HG03135 (cell line): ENCODE measurements at regions not wholly inside any gene's neighbourhood (a gene's known extent, or its start where the extent isn't known, plus 50 kb on each side); places are given as distances from the start of the nearest gene placed in this dataset.
"Not testable (repeated sequence)": the region's sequence is repeated elsewhere in the genome, so short reads cannot be mapped to it uniquely, and the experiment has no call there.

Source experiments
- ATAC-seq: cut with Tn5 transposase; IDR thresholded peaks from one replicate; pipeline ENCODE4 v1.9.1; 2021; ENCODE audit warnings: mild to moderate bottlenecking, moderate library complexity; ENCODE audit not compliant: unreplicated experiment

DNA sequence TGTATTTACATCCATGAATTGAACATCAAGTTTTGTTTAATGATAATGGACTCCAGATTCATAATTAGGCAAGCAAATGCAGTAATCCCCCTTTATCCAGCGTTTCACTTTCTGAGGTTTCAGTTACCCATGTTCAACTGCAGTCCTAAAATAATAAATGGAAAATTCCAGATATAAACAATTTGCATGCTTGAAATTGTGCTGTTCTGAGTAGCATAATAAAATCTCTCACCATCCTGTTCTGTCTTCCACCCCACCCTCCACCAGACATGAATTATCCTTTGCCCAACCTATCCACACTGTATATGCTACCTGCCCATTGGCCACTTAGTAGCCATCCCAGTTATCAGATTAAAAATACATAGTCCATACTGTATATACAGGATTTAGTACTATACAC, 224.5 kb upstream of the CHAC2 start:
- no peak for ATAC-seq

DNA sequence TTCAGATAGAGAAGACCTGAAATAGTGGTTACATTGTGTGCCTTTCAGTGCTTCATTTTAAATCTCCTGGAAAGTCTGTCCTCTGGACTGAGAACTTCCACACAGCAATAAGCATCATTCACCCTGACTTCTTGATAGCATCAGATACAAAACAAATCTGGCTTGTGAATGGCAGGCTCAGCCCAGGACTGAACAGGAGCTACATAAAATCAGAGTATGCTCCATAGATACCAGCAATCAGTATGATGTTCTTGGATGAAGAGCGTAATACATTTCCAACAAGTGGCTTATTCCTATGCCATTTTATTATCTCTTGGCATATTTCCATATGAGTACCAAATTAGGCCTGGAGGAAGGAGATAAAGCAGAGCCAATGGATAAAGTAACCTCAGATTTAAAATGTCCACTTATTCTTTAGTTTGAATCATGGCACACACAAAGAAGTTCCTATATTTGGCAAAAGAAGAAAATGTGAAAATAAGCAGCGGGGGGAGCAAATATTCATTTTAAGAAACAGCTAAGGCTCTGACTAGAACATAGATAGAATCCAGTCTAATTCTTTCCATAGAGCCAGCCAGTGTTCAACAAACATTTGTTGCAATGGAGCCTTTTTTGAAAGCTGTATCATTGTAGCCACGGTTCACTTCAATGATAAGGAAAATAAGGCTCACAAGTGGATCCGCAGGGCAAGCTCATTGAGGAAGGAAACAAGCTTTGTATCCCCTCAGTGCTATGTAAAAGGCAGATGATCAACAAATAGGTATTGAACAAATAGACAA, 230.8 kb upstream of the CHAC2 start:
- no peak for ATAC-seq

DNA sequence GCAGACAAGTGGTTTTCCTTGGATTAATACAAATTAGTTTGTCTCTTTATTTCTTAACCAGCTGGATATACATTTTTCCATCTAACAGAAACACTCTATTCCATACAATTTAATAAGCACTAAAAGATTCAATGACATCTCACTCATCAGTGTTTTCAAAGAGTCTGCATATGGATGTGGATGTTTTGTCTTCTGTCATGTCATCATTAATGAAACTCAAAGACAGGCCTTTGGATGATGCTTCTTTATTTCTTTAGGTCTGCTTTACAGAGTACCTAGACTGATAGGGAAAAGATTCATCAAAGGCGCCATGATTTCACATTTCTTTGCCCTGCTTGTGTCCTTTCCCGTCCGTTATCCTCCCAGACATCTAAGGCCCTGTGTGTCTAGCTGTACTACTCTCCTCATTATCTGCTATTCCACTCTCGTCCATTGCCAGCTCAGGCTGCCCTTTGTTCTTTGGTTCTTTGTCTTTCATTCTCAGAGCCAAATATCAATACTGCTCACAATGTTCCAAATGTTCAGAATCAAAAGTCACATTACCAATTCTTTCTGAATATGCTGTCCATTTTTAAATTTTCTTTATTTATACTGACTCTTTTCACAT, 232.3 kb upstream of the CHAC2 start:
- ATAC-seq, result no peak

DNA sequence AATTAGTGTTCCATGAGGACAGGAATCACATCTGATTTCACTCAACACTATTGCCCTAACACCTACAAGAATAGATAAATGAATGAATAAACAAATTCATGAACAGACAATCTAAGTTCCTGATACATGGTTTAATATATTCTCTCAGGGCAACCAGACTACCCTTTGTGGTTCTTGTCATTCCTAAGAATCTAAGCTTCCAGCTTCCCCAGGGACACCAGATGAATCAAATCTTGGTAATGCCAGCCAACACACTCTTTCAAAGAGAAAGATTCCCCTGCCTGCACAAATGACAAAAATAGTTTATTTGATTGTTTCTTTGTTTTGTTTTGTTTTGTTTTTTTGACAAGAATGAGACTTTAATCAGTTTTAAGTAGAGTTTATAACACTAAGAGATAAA, 237.5 kb upstream of the CHAC2 start:
- no peak for ATAC-seq

DNA sequence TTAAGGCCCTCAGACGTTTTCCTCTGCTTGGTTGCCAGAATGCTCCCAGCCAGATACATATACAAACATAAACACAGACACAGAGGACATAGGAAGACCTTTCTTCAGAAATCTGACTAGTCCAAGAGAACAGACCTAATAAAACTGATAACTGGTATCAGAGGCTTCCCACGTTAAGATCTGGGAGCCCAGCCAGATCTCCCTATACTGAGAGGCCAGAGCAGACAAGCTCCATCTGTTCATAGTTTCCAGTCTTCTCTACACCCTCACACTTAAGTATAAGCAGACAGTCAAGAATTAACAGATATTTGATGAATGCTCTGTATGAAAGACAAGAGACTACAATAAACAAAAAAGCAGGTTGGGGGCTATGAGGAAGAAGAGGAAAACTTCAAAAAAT, 240.5 kb upstream of the CHAC2 start:
- ATAC-seq, result no peak

DNA sequence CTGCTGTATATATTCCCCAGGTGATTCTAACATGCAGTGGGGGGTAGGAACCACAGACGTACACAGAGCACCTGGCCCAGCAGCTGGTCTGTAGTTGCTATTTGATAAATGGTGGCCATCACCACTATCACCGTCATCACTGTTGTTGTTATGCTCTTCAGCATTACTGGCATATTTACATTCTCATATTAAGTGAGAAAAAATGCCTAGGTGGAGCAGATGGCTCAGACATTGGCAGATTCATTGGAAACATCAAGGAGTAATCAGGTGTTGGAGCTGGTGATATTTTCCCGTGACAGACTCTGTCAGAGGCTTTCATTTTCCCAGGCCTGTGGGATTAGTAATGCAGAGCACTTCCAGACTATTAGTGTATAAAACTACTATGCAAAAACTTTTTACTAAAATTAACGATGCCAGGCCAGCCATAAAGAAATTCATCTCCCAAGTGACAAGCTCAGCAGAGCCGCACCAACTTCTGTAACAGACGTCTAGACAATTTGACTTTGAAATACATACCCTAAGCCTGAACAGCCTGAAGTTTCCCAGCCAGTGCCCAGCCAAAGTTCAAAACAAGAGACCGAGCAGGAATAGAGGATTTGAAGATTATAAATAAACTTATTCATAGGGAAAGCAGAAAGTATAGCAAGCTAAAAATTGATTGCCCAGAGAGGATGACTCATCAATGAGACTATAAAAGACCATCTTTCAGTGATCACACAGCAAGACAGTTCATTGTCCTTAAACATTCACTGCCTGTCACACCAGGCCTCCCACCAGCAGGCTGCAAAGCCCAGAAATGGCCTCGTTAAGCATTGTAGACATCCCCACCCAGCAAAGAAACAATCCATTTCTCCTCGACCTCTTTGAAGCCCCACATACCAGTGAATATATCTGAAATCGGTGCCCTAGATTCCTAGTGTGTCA, 247.4 kb upstream of the CHAC2 start:
- no peak for ATAC-seq

DNA sequence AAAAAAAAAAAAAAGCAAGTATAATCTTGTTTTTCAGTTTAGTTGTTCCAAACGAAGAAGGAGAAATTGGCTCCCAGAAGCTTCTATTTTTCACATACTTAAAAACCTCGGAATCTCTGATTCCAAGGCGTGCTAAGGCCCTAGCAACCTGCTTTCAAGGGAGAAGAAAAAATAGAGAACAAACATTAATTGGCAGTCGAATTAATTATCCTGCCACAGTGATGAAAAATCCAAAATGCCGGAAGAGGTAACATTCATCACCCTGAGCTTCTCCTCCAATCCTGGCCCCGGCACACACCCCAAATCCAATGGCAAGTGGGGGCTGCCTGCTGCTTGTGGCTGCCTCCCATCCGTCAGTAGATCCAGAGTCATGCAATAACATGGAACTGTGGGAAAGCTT, 250.2 kb upstream of the CHAC2 start:
- no peak for ATAC-seq

DNA sequence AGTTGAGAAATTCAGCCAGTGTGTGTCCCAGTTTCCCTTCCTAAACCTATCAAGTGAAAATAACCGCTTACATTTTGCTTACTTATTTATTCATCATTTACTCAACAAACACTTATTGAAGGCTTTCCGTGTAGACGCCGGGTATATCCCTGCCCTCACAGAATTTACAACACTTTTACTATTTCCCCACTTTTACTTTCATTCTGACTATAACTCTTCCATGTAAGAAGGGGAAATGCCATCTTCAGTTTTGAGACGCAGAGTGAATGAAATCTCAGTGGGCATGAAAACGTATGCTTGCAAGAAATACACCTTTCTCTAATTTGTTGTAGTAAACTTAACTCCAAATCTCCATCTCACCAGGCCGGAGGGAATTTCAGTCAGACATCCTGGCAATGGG, 251.0 kb upstream of the CHAC2 start:
- no peak for ATAC-seq

DNA sequence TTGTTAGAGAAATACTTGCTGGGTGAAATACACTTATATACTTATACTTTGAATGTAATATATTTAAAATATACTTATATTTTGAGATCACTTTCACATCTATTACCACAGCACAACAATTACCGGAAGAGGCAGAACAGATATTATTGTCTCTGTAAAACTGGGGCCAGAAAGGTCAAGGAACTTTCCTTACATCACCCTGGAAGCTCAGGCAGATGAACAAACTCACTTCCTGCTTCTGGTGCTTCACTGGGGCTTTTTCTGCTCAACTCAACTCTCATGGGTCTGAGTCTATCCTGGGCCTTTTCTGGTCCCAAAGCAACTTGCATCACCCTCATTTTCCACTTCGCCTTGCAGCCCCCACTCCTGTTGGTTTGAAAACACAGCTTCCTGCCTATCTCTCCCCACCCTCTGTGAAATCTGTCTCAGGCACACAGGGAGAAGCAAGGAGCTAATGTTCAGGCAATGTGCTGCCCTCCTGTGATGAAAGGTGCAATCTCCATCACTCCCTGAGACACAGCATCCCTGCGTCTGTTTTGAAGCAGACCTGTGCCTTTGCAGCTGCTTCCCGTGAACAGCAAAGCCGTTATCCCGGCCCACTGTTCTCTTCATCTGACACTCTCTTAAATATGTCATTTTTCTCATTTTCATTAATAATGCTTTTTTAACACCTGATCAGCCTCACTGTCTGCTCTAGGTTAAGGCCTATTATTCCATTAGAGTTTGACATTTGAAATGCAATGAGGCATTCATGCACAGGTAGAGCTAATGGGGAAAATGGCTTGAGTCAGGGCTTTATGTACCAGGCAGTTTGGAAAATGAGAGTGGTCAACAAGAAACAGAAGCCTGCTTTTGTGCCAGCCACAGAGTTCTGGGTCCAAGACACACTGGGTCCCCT, 251.9 kb upstream of the CHAC2 start:
- no peak for ATAC-seq

DNA sequence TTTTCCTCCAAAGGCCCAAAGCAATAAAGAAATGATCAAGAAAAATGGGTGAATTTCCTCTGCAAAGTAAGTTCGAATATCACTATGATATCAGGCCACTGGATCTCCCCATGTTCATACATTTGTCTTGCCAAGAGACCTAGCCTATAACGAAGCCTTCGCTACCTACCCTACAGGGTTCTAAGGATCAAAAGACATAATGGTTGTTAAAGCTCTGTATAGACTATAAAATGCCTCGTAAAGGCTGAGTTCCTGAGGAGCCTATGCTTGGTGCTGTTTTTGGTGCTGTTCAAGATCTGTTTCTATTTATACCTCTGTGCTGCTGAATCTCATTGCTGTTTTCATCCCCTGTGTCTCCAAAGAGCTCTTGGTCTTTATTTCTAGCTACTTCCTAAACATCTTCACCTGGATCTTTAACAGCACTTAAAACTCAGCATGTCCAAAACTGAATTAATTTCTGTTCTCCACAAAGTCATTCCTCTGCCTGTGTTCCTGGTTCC, 254.4 kb upstream of the CHAC2 start:
- ATAC-seq, result no peak

DNA sequence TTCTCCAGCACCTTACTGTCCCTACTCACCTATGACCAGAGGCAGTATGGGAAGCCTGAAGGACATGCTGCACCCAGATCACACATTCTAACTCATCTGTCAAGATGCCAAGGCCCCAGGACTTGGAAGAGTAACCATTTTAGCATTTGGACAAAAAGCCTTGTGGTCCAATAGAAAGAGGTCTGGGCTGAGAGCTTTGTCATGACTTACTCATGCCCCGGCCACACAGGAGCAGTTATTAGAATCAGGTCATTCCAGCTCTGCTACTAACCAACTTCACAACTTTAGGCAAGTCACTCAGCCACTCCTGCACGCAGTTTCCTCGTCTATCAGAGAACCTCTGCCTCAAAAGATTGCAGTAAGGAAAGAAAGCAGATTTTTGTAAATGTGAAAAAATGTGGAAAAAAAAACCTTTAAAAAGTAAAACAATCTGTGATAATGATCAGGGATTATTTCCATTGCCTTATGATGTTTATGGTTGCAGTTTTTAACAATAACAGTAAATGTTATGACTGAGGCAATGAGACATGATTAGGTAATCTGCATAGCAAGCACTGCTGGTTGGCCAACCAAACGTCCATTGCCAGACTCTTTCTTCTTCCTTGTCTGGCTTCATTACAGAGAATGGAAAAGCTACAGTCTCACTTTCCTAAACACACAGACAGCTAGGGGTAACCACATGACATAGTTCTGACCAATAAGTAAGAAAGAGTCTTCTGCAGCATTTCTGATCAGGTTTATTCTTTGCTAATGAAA, 255.4 kb upstream of the CHAC2 start:
- ATAC-seq, result no peak

DNA sequence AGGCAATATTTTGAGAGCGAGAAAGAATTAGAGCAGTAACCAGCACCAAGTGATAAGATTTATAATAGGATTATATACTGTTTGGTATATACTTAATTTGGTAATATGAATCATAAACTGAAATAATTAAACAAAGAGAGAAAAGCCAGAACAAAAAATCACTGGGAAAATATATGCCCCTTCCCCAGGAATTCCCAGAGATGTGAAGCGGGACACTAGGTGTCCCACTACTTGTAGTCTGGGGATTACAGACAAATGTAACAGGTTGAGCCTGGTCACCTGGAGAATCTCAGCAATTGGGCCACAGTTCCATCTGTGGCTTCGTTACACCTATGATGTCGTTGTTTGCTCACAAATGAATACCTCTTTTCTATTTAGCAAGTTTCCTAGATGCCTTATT, 256.1 kb upstream of the CHAC2 start:
- no peak for ATAC-seq

DNA sequence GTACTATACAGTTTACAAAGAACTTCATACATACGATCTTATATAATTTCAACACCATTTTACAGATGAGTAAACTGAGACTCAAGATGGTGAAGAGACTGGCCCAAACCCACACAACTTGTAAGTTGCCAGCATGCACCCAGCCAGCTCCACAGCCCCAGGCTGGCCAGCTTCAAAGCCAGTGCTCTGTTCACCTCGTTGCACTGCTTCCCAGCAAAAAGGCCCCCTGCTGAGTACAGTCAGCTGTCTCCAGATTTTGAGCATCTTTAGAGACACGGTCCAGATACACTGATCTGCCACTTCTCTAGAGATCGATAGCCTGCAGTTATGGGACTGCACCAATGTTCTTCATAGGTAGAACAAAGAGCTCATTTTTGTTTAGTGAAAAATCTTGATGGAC, 257.2 kb upstream of the CHAC2 start:
- ATAC-seq, result no peak

DNA sequence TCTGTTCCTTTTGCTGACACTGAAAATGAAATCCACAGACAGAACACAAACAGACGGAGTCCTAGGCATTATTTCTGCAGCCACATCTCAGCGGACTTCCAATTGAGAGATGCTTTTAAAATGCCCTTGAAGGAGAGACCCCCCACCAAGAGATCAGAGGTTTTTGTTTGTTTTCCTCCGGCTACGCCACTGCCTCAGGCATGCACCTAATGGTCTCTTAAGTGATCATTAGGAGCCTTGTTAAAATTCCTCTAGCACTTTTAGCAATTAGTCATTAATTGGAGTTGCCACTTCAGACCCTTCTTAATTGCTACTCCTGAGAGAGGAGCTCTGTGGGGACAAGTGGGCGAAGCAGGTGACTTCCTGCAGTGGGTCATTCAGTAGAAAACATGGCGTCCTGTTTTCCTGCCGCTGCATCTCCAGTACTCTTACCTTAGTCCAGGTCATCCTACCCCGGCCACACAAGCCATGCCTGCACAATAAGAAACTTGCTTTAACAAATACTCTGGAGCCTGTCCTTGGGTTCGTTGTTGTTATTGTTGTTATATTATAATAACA, 257.7 kb upstream of the CHAC2 start:
- ATAC-seq, result no peak

DNA sequence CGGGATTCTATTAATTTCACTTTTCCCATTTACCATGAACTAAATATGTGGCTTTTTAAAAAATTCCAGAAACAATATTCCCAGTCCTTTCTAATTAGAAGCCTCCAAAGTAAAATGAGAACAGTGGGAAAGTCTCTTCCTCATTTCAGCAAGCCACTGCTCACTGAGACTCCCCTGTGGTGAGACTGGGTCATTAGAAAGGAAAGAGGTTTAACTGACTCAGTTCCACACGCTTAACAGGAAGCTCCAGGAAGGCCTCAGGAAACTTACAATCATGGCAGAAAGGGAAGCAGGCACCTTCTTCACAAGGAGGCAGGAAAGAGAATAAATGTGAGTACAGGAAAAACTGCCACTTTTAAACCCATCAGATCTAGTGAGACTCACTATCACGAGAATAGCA, 258.9 kb upstream of the CHAC2 start:
- ATAC-seq, result no peak

DNA sequence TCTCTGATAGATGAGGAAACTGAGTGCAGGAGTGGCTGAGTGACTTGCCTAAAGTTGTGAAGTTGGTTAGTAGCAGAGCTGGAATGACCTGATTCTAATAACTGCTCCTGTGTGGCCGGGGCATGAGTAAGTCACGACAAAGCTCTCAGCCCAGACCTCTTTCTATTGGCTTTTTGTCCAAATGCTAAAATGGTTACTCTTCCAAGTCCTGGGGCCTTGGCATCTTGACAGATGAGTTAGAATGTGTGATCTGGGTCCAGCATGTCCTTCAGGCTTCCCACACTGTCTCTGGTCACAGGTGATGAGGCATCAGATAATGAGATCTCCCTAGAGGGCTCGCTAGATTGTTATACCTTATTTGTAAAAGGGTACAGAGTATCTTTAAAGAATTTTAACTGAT, 260.5 kb upstream of the CHAC2 start:
- not testable (repeated sequence) for ATAC-seq

DNA sequence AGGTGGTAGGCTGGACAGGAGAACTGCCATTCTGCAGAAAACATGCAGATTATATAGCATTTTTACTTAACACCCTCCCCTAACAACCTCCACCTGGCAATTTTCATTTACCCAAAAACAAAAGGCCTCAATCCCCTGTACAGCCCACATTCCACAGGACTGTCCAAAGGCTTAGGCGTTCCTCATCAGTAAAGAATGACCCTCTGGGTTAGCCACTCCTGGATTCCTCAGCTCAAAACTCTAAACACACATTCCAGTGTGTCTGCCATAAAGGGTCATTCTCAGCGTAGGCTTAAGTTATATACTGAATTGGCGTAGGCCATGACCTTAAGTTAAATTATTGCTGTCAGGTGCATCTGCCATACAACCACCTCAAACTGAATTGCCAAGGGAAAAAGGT, 261.8 kb upstream of the CHAC2 start:
- no peak for ATAC-seq

DNA sequence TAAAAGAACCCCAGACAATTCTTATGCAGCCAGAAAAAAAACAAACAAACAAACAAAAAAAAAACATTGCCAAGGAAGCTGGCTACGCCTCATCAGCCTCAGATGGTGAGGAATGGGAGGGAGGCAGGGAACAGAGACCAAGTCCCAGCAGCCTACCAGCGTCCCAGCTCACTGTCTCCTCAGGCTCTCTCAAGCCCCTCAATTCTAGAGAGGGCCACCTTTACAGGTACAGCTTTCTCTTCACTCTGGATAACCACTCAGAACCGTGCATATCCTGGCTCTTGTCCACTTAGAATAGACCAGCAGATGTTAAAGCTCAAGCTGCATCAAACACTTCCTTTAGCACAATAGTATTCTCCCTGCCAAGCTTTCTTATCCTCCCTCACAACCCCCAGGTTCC, 263.1 kb upstream of the CHAC2 start:
- ATAC-seq, result no peak

DNA sequence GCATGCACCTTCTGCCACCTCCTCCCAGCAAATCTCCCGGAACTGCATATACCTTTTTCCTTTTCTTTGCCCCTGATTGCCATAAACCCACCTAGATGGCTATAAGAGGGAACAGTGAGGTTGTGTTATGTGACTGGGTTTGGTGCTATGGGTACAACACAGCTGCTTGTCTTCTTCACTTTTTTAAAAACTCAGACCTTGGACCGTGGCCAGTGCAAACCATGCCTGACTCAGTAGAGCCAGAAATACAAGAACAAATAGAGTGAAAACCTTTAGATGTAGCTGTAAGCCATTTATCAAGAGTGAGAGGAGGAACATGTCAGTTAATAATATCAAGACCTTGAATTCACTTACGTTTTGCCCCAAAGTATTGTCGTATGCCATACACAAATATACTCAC, 267.4 kb upstream of the CHAC2 start:
- ATAC-seq, result no peak

DNA sequence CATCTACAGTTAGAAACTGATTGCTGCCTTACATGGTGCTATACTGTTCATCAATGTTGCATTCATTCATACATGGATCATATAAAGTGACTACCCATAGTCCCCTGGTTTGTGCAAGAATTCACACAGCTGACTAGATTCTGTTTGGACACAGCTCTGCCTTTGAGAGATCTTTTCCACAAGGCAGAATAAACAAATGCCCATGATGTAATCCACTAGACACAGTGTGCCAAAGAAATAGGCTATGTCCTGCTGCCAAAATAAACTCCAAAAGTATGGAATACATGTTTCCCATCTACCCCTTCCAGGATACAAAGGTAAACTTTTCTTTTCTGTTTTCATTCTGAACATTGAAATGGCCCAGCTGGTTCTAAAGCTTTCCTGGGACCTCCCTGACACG, 269.4 kb upstream of the CHAC2 start:
- no peak for ATAC-seq
